HepG2 (cell line): ENCODE measurements at regions not wholly inside any gene's neighbourhood (a gene's known extent, or its start where the extent isn't known, plus 50 kb on each side); places are given as distances from the start of the nearest gene placed in this dataset.
A peak's percentile ranks its signal among the peaks of the same experiment; 100 is the strongest.

Experiments
- ATAC-seq: fragments of 200-7000 bp; cut with Tn5 transposase; 3 replicates; pipeline ENCODE4 v1.9.1; 2020; ENCODE audit warnings: mild to moderate bottlenecking, moderate library complexity
- BruUV-seq: library from RNA; stranded (reverse); fragments of 400-500 nt; replicated peaks from 2 replicates; lab custom pipeline; 2021; lab: Mats Ljungman, UMichigan
- CTCF ChIA-PET: fragments of 300-600 bp; formaldehyde crosslinking; extraction: SDS; loops from one replicate; lab custom pipeline; 2021; ENCODE audit warnings: low total read pairs, inconsistent platforms, low intra/inter-chr PET ratio; lab: Yijun Ruan, JAX
- POLR2A ChIA-PET: fragments of 350-600 bp; sonication (Branson Sonifier 250); formaldehyde crosslinking; loops from one replicate; lab custom pipeline; 2020; ENCODE audit warnings: antibody characterized with exemption, inconsistent platforms; lab: Yijun Ruan, JAX
- DNase-seq: peaks from one replicate; pipeline ENCODE4 v3.0.0-alpha.2; 2015; ENCODE audit warnings: low spot score
- FAIRE-seq: peaks from 3 replicates; lab custom pipeline; 2011; peaks lifted over from hg19 to GRCh38; lab: Jason Lieb, UNC
- H2AFZ ChIP-seq: one replicate; pipeline ENCODE4 v1.6.1; 2011; ENCODE audit warnings: low read length, inconsistent platforms
- H3K27ac ChIP-seq: fragments of 300-600 bp; 3 replicates; pipeline ENCODE4 v1.8.0; 2011; ENCODE audit warnings: mixed run types, mild to moderate bottlenecking, mixed read lengths, low read length, inconsistent platforms; ENCODE audit not compliant: insufficient read depth; ENCODE audit errors: extremely low read length
- H3K27me3 ChIP-seq, 2 experiments: fragments of 200-600 bp in 1 of 2; 2 replicates in 1 of 2; 3 replicates in 1 of 2; pipeline versions ENCODE4 v1.6.0 to v1.8.0; 2011; ENCODE audit warnings: low read length in 2 of 2, mild to moderate bottlenecking in 2 of 2, moderate library complexity in 2 of 2, inconsistent platforms in 1 of 2; ENCODE audit not compliant: insufficient read depth in 2 of 2, control insufficient read depth in 1 of 2
- H3K36me3 ChIP-seq, 2 experiments: fragments of 200-600 bp in 1 of 2; replicated peaks in 1 of 2; 2 replicates in 1 of 2; 3 replicates in 1 of 2; pipeline versions ENCODE4 v1.5.1 to v1.8.0; 2011; ENCODE audit warnings: low read length in 2 of 2, inconsistent platforms in 1 of 2; ENCODE audit not compliant: insufficient read depth in 2 of 2, control insufficient read depth in 1 of 2
- H3K4me1 ChIP-seq: 2 replicates; pipeline ENCODE4 v1.5.1; 2012; ENCODE audit warnings: low read length, inconsistent platforms; ENCODE audit not compliant: insufficient read depth
- H3K4me2 ChIP-seq: 2 replicates; pipeline ENCODE4 v1.6.0; 2011; ENCODE audit warnings: low read depth, low read length, inconsistent platforms
- H3K4me3 ChIP-seq, 3 experiments: fragments of 200-600 bp in 1 of 3; sonication (generic), shearing (Covaris generic) in 1 of 3; replicated peaks in 1 of 3; 2 replicates each; pipeline ENCODE4 v1.5.1; 2011 to 2016; ENCODE audit warnings: low read length in 3 of 3, inconsistent platforms in 2 of 3, low read depth in 2 of 3, mild to moderate bottlenecking in 2 of 3, control low read depth in 1 of 3, mixed read lengths in 1 of 3; ENCODE audit not compliant: insufficient read depth in 1 of 3
- H3K79me2 ChIP-seq: one replicate; pipeline ENCODE4 v1.6.1; 2011; ENCODE audit warnings: low read length, inconsistent platforms; ENCODE audit not compliant: insufficient read depth
- H3K9ac ChIP-seq: 2 replicates; pipeline ENCODE4 v1.6.0; 2011; ENCODE audit warnings: mild to moderate bottlenecking, low read depth, low read length, inconsistent platforms; ENCODE audit not compliant: insufficient read depth
- H3K9me3 ChIP-seq: 2 replicates; pipeline ENCODE4 v1.5.1; 2012; ENCODE audit warnings: mild to moderate bottlenecking, low read length
- H4K20me1 ChIP-seq: 2 replicates; pipeline ENCODE4 v1.6.0; 2011; ENCODE audit warnings: inconsistent platforms, mild to moderate bottlenecking, low read length, moderate library complexity; ENCODE audit not compliant: insufficient read depth
- BCL3 ChIP-seq: sonication (generic); formaldehyde crosslinking; IDR thresholded peaks from 2 replicates; pipeline ENCODE4 v1.5.1; 2020; ENCODE audit warnings: mild to moderate bottlenecking, missing genetic modification reagents, moderate library complexity
- DNMT3B ChIP-seq: conservative IDR thresholded peaks from 2 replicates; pipeline ENCODE4 v1.6.1; 2016; ENCODE audit warnings: missing biosample characterization, control low read depth
- MAFG ChIP-seq: sonication (generic); formaldehyde crosslinking; IDR thresholded peaks from 2 replicates; pipeline ENCODE4 v1.5.1; 2020; ENCODE audit warnings: mild to moderate bottlenecking, missing genetic modification reagents
- PAWR ChIP-seq: sonication (generic); formaldehyde crosslinking; IDR thresholded peaks from 2 replicates; pipeline ENCODE4 v1.4.0; 2020; ENCODE audit warnings: missing genetic modification reagents, mild to moderate bottlenecking, borderline replicate concordance
- RERE ChIP-seq: IDR thresholded peaks from 2 replicates; pipeline ENCODE4 v1.6.1; 2016; ENCODE audit warnings: low read depth, missing genetic modification reagents, missing compliant biosample characterization
- ZNF234 ChIP-seq: sonication (generic); formaldehyde crosslinking; conservative IDR thresholded peaks from 2 replicates; pipeline ENCODE4 v1.5.1; 2020; ENCODE audit warnings: mild to moderate bottlenecking, missing genetic modification reagents
- ZNF44 ChIP-seq: sonication (generic); formaldehyde crosslinking; IDR thresholded peaks from 2 replicates; pipeline ENCODE4 v1.5.1; 2020; ENCODE audit warnings: mild to moderate bottlenecking, missing genetic modification reagents
- ZNF446 ChIP-seq: sonication (generic); formaldehyde crosslinking; IDR thresholded peaks from 2 replicates; pipeline ENCODE4 v1.5.0; 2020; ENCODE audit warnings: mild to moderate bottlenecking, missing genetic modification reagents
- ZNF629 ChIP-seq: sonication (generic); formaldehyde crosslinking; conservative IDR thresholded peaks from 2 replicates; pipeline ENCODE4 v1.5.0; 2020; ENCODE audit warnings: missing genetic modification reagents
- ZUFSP ChIP-seq: sonication (generic); formaldehyde crosslinking; IDR thresholded peaks from 2 replicates; pipeline ENCODE4 v1.9.0; 2021; ENCODE audit warnings: missing genetic modification reagents, mild to moderate bottlenecking, borderline replicate concordance
- WGBS: methylation state at CpG from one replicate; pipeline ENCODE4 v1.1.6; 2017; ENCODE audit warnings: low lambda C conversion rate; 5-methylcytosine and 5-hydroxymethylcytosine counted together
- in situ Hi-C: cut with HindIII; loops from 2 replicates; pipeline ENCODE4 v1.10.0; 2017; ENCODE audit warnings: low pct_unique_long_range_greater_than_20kb; ENCODE audit not compliant: extremely low pct_ligation_motif_present
- intact Hi-C: fragments of 100-400 bp; cut with micrococcal nuclease; formaldehyde crosslinking; loops from one replicate; pipeline ENCODE4 v1.10.0; 2022; ENCODE audit not compliant: unreplicated experiment

- 31% methylated on average over 3 of the region's 3 CpGs for WGBS
- no peak overlapping the region for H3K4me3 ChIP-seq
- POLR2A ChIA-PET, result no interaction called here
Measured at GRCh38 chr3:72278349-72279067, 493.6 kb upstream of the PROK2 start.

GRCh38 chr3:72277710-72278109 is 492.8 kb upstream of the PROK2 start:
- no peak overlapping the region for H3K9ac ChIP-seq
- no peaks in the 10 kb centered on the region for H3K9me3 ChIP-seq
- no peak overlapping the region for H2AFZ ChIP-seq
- FAIRE-seq (no peak), DNase-seq (no peak), ATAC-seq (no peak)
- no peaks in the 10 kb centered on the region for H4K20me1 ChIP-seq
- peaks cover 10% of the 10 kb centered on the region for H3K4me1 ChIP-seq
- ChIA-PET CTCF (no interaction called here), POLR2A (no interaction called here)
- H3K27me3 ChIP-seq, result 0 out of 5 replicates have a peak, but pooled peaks cover 0 to 4% of the 10 kb centered on the region in 2 experiments
- in situ Hi-C loops, result no loop called here
- intact Hi-C loops, result no loop called here
- no TSS peak for BruUV-seq
- H3K27ac ChIP-seq, result no peak overlapping the region
- no peaks in the 10 kb centered on the region for H3K79me2 ChIP-seq
- no peak overlapping the region for H3K4me2 ChIP-seq
- H3K4me3 ChIP-seq, result no peak overlapping the region
- H3K36me3 ChIP-seq, result no peaks in the 10 kb centered on the region
- WGBS, result 62% methylated on average over 4 of the region's 4 CpGs
- no peak for TF ChIP-seq ZUFSP (CRISPR knock-in tag)
- no peak for TF ChIP-seq BCL3
- no peak for TF ChIP-seq ZNF234 (CRISPR knock-in tag)
- TF ChIP-seq RERE (CRISPR knock-in tag), result no peak
- TF ChIP-seq DNMT3B, result no peak
- TF ChIP-seq MAFG (CRISPR knock-in tag), result no peak
- TF ChIP-seq PAWR (CRISPR knock-in tag), result no peak

More at GRCh38 chr3:72278349-72279067, 493.6 kb upstream of the PROK2 start:
- no peak for FAIRE-seq
- BruUV-seq, result no TSS peak
- no peak for TF ChIP-seq ZNF446 (CRISPR knock-in tag)
- TF ChIP-seq ZNF629 (CRISPR knock-in tag), result peak; percentile 63; the same call in 1 of the 2 replicates
- TF ChIP-seq ZNF44 (CRISPR knock-in tag), result no peak
- in situ Hi-C loops, result no loop called here
- no peak for DNase-seq
- CTCF ChIA-PET, result no interaction called here
- no peak overlapping the region for H3K27ac ChIP-seq
- no peak for ATAC-seq
- H3K9me3 ChIP-seq, result no peaks in the 10 kb centered on the region
- H3K4me2 ChIP-seq, result no peak overlapping the region
- no peaks in the 10 kb centered on the region for H3K79me2 ChIP-seq
- intact Hi-C loops, result no loop called here
- H3K27me3 ChIP-seq, result 0 out of 5 replicates have a peak, but pooled peaks cover 0 to 4% of the 10 kb centered on the region in 2 experiments
- no peak overlapping the region for H3K9ac ChIP-seq
- peaks cover 10% of the 10 kb centered on the region for H3K4me1 ChIP-seq
- no peaks in the 10 kb centered on the region for H3K36me3 ChIP-seq
- H4K20me1 ChIP-seq, result no peaks in the 10 kb centered on the region
- no peak overlapping the region for H2AFZ ChIP-seq
